DOHH2 (cell line): ENCODE measurements at regions not wholly inside any gene's neighbourhood (a gene's known extent, or its start where the extent isn't known, plus 50 kb on each side); places are given as distances from the start of the nearest gene placed in this dataset.

Experiments
- EZH2phosphoT487 ChIP-seq: fragments of 200-600 bp; sonication (generic); IDR thresholded peaks from 2 replicates; pipeline ENCODE4 v1.6.1; 2017; ENCODE audit warnings: borderline replicate concordance, mild to moderate bottlenecking, antibody characterized with exemption, low read length, moderate library complexity, mixed read lengths
- TF ChIP-seq, protein P1 (sequence below): fragments of 200-600 bp; sonication (generic); IDR thresholded peaks from one replicate; pipeline ENCODE4 v1.5.1; 2014; ENCODE audit warnings: antibody characterized with exemption, mild to moderate bottlenecking, low read depth, low read length; ENCODE audit not compliant: poor library complexity, severe bottlenecking

- TF ChIP-seq, protein P1, sequence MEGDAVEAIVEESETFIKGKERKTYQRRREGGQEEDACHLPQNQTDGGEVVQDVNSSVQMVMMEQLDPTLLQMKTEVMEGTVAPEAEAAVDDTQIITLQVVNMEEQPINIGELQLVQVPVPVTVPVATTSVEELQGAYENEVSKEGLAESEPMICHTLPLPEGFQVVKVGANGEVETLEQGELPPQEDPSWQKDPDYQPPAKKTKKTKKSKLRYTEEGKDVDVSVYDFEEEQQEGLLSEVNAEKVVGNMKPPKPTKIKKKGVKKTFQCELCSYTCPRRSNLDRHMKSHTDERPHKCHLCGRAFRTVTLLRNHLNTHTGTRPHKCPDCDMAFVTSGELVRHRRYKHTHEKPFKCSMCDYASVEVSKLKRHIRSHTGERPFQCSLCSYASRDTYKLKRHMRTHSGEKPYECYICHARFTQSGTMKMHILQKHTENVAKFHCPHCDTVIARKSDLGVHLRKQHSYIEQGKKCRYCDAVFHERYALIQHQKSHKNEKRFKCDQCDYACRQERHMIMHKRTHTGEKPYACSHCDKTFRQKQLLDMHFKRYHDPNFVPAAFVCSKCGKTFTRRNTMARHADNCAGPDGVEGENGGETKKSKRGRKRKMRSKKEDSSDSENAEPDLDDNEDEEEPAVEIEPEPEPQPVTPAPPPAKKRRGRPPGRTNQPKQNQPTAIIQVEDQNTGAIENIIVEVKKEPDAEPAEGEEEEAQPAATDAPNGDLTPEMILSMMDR, result no peak
- no peak for TF ChIP-seq EZH2phosphoT487
These were observed 197.2 kb downstream of the KIF26A start for GRCh38 chr14:104335611-104336010.
